NOMO-1 treated with DMSO at 0.1 percent for 48 hours (cell line): ENCODE measurements at regions not wholly inside any gene's neighbourhood (a gene's known extent, or its start where the extent isn't known, plus 50 kb on each side); places are given as distances from the start of the nearest gene placed in this dataset.

Experiments used
- DNase-seq: peaks from one replicate; lab custom pipeline; 2025; ENCODE audit not compliant: unreplicated experiment; lab: John Stamatoyannopoulos, UW

DNA sequence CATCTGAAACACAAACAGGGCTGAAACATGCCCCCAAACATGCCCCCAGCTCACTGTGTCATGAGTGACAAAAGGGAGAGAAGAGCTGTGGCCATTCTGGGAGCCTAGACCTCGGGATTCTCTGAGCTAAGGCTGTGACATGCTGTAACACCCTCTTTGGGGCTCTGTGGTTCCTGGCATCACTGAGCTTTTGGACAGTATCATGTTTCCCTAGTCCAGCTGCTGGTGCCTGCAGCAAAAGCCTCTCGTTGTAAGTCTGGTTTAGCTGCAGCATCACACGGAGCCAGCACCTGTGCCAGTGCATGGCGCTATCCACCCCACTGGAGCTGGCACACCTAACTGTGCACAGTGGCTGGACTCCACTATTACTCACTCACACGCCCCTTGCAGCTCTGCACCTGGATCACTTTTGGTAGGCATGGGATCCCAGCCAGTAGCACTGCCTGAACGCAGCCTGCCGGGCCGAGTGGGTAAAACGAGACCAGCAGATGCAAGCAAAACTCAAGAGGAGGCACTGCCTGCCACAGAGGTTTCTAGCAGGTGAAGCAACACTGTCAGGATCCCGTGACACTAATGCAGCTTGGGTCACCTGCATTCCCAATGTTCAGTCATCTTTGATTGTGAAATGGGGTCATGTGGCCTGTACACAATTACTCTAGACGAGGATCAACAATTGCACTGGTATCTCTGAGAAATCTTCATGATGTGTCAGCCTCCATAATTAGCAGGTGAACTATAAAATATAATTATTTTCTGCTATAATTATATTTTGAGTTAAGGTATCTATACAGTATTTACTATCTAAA, 547.2 kb downstream of the ZNF804A start:
- no peak for DNase-seq

GRCh38 chr2:185147361-185147760, 549.0 kb downstream of the ZNF804A start:
- no peak for DNase-seq

DNA sequence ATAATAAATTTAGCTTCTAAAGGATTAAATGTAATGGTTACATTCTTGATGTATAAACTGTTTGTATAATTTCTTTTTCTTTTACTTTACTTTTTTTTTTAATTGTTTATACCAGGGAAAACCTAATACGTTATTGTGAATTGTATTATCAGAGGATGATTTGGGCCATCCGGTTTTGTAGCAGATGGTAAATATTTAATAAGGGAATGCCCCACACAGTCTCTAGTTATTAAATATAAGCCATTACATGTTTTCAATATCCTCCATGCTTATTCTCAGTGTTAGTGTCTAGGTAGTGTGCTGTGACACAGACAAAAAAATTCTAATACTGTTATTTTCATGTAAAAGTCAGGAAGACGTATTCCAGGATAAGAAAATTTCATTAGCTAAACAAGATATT, 553.9 kb downstream of the ZNF804A start:
- no peak for DNase-seq

DNA sequence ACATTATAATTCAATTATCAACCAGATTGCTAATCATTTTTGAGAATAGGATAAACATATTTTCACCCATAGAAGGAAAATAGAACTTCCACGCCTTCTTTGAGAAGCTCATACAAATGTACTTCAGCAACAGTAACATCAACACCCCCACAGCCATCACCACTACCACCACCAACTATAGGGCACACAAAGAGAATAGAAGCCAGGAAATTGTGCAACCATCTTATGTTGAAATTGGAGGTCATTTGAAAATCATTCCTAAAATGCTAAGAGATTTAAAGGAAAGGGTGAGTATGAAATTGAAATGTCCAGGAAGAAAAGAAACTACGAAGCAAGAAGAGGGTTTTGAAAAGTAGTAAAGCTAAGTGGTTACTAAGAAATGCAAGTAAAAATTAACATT, 563.4 kb downstream of the ZNF804A start:
- DNase-seq: no peak

DNA sequence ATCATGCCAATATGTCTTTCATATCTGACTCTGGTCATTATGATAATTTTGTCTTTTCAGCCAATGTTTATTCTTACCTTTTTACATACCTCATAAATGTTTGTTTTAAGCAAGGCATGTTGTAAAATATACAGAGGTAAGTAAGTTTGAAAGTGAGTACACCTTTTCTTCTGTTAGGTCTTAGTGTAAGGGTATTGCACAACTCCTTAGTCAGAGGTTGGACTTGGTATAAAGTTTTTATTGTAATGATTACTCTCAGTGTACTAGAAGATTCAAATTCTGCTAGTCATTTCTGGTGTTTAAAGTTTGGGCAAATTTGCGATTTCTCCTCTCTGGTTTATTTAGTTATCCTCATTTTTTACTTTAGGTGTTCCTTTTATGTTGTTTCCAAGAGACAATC, 564.3 kb upstream of the FSIP2 start:
- DNase-seq: no peak

DNA sequence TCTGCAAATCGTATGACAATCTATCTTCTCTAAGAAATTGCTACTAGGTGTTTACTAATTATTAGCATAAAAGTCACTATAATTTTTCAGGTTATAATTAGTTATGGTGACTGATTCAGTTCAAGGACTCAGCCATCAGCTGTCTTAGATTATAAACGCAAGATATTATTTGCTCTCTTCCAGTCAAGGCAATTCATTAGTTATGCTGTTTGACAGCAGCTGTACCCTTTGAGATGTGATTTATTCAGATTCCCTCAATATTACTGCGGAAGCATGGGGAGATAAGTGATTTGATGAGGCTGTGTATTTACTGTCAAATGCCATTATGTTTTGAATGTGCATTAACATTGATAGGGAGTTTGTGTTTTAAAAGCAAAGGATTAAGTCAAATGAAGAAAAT, 558.9 kb upstream of the FSIP2 start:
- no peak for DNase-seq

- no peak for DNase-seq
Observed at GRCh38 chr2:185181901-185182300, 556.7 kb upstream of the FSIP2 start.

- DNase-seq: no peak
Observed at GRCh38 chr2:185185044-185185443, 553.6 kb upstream of the FSIP2 start.

- DNase-seq: no peak
Observed at GRCh38 chr2:185187421-185187820, 551.2 kb upstream of the FSIP2 start.

- DNase-seq: no peak
Observed at GRCh38 chr2:185188656-185189055, 549.9 kb upstream of the FSIP2 start.

DNA sequence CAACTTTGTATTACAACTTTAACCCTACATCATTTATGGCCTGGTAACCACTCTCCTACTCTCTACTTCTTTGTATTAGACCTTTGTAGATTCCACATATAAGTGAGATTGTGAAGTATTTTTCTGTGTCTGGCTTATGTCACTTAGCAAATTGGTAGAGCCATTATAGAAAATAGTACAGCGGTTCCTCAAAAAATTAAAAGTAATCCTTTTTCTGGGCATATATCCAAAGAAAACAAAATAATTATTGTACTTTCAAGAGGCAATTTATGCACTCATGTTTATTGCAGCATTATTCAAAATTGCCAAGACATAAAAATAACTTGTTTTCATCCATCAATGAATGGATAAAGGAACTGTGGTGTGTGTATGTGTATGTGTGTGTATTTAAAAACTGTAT, 537.5 kb upstream of the FSIP2 start:
- DNase-seq: no peak

- DNase-seq: no peak
Observed at GRCh38 chr2:185202381-185202780, 536.2 kb upstream of the FSIP2 start.

DNA sequence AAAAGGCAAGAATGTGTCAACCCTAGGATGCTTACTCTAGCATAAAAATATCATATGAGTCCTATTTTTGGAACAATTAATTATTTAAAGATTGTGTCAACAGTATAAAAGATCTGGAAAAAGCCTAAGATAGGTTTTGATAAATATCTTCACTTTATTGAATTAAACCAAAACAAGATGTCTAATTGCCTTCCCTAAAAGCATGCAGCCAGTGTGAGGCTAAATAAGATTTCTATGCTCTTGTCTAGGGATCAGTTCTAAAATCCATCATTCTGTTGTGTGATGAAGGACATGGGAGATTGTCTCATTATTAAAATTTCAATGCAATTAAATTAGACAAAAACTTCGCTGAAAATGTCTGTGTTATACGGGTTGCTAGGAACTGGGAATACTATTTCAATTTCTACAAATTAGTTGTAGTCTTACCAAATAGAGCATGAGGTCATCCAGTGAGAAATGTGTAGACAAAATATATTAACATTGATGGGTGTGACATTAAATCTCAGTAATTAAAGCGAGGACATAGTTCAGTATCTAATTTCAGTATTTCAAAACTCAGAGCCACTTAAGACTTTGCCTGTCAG, 535.6 kb upstream of the FSIP2 start:
- DNase-seq: no peak

DNA sequence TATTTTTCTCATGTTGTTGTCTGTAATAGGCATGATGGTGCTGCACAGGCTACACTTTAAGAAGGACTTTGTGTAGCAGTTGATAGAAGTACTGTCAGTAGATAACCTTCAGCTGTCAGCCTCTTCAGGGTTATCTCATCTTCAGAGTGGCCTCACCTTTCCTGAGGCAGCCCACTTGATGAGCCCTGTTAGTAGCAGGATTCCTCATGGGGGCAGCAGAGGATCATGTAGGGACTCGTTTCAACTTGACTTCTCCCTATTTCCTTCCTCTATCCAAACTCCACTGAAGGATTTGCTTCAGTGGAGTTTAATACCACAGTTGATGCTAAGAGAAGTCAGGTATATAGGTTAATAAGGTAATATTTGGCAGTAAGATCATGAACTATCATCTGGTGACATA, 530.3 kb upstream of the FSIP2 start:
- no peak for DNase-seq

GRCh38 chr2:185215497-185215896, 523.1 kb upstream of the FSIP2 start:
- no peak for DNase-seq

- no peak for DNase-seq
Observed at GRCh38 chr2:185219981-185220380, 518.6 kb upstream of the FSIP2 start.

- no peak for DNase-seq
Observed at GRCh38 chr2:185222311-185222710, 516.3 kb upstream of the FSIP2 start.

DNA sequence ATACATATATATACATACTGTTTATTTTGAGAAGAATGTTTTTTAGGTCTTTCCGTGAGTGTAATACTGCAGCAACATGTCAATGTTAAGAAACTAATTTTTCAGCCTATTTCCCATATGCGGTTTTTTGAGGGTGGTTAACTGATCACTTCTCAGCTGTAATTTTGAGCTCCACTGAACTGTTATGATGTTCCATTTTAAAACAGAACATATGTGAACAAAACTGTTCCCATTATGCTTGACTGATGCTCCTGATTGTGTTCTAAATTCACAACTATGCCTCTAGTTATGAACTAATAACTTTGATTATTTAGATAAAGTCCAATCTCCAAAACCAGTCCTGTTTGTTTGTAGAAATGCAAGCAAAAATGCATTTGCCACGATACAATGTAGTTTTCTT, 511.2 kb upstream of the FSIP2 start:
- no peak for DNase-seq

GRCh38 chr2:185239491-185239890, 499.1 kb upstream of the FSIP2 start:
- no peak for DNase-seq

- no peak for DNase-seq
Observed at GRCh38 chr2:185240796-185241195, 497.8 kb upstream of the FSIP2 start.

- no peak for DNase-seq
Observed at GRCh38 chr2:185241556-185241955, 497.0 kb upstream of the FSIP2 start.

- no peak for DNase-seq
Observed at GRCh38 chr2:185242462-185242861, 496.1 kb upstream of the FSIP2 start.

DNA sequence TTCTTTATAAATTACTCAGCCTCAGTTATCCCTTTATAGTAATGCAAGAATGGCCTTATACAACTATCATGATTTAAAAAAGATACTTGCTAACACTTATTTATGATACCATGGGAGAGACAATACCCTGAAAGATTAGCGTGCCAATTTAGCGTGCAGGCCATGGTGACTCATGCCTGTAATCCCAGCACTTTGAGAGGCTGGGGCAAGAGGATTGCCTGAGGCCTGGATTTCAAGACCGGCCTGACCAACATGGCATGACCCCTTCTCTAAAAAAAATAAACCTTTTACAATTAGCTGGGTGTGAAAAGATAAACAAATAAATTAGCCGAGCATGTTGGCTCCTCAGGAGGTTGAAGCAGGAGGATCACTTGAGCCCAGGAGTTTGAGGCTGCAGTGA, 493.4 kb upstream of the FSIP2 start:
- DNase-seq: no peak
